Activated CD8-positive, alpha-beta T cell treated with anti-CD3 and anti-CD28 coated beads for 36 hours (primary cell): ENCODE measurements at regions not wholly inside any gene's neighbourhood (a gene's known extent, or its start where the extent isn't known, plus 50 kb on each side); places are given as distances from the start of the nearest gene placed in this dataset.

Experiments
- ATAC-seq: fragments of 200-7000 bp; cut with Tn5 transposase; one replicate; pipeline ENCODE4 v1.10.0; 2021; ENCODE audit warnings: mild to moderate bottlenecking, moderate library complexity
- CTCF ChIA-PET: fragments of 350-600 bp; sonication (Branson Sonifier 250); formaldehyde crosslinking; loops from one replicate; lab custom pipeline; 2021; ENCODE audit warnings: antibody characterized with exemption; lab: Charles Lee
- POLR2A ChIA-PET: fragments of 350-600 bp; sonication (Branson Sonifier 250); formaldehyde crosslinking; loops from one replicate; lab custom pipeline; 2021; ENCODE audit warnings: antibody characterized with exemption; lab: Charles Lee
- DNase-seq: peaks from one replicate; pipeline ENCODE4 v3.0.0-alpha.2; 2020
- H3K27ac Mint-ChIP-seq: one replicate; pipeline ENCODE4 v1.8.0; 2021; ENCODE audit warnings: mild to moderate bottlenecking, mixed read lengths
- H3K27me3 Mint-ChIP-seq: one replicate; pipeline ENCODE4 v1.8.0; 2021; ENCODE audit warnings: mixed read lengths
- H3K36me3 Mint-ChIP-seq: one replicate; pipeline ENCODE4 v1.8.0; 2021; ENCODE audit warnings: low read depth, mixed read lengths
- H3K4me1 Mint-ChIP-seq: one replicate; pipeline ENCODE4 v1.8.0; 2021; ENCODE audit warnings: low read depth, mixed read lengths
- H3K4me3 Mint-ChIP-seq: one replicate; pipeline ENCODE4 v1.8.0; 2021; ENCODE audit warnings: mild to moderate bottlenecking, moderate library complexity, mixed read lengths
- H3K9me3 Mint-ChIP-seq: one replicate; pipeline ENCODE4 v1.8.0; 2021; ENCODE audit warnings: mixed read lengths
- intact Hi-C: fragments of 100-400 bp; cut with micrococcal nuclease; formaldehyde crosslinking; loops from one replicate; pipeline ENCODE4 v1.10.0; 2022
- TF ChIP-seq, protein P1 (sequence below): fragments of 200-600 bp; IDR thresholded peaks from one replicate; pipeline ENCODE4 v1.8.0; 2022; ENCODE audit warnings: antibody characterized with exemption, mild to moderate bottlenecking

DNA sequence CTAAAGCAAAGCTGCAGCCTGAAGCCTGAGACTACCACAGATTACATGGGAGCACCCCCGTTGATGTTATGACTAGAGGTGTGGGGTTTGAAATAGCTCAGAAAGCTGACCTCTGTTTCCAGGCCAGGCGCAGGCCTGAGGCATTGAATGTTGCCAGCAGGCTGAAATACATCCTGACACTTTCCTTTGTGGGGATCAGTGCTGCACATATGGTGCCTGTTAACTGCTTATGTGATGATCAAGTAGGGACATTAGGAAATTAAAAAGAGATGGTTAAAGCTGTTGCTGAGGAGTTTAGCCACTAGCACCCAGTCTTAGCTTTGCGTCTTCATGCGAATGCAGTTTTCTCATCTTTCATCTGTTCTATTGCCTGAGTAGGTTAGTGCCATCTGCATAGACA is 83.2 kb downstream of the CCNA1 start:
- Mint-ChIP-seq H3K4me3 (no peak overlapping the region), H3K4me1 (no peaks in the 10 kb centered on the region), H3K36me3 (no peaks in the 10 kb centered on the region), H3K27ac (no peak overlapping the region), H3K9me3 (no peaks in the 10 kb centered on the region), H3K27me3 (no peaks in the 10 kb centered on the region)
- no peak for ATAC-seq
- intact Hi-C loops, result no loop called here
- ChIA-PET CTCF (no interaction called here), POLR2A (no interaction called here)
- TF ChIP-seq, protein P1, sequence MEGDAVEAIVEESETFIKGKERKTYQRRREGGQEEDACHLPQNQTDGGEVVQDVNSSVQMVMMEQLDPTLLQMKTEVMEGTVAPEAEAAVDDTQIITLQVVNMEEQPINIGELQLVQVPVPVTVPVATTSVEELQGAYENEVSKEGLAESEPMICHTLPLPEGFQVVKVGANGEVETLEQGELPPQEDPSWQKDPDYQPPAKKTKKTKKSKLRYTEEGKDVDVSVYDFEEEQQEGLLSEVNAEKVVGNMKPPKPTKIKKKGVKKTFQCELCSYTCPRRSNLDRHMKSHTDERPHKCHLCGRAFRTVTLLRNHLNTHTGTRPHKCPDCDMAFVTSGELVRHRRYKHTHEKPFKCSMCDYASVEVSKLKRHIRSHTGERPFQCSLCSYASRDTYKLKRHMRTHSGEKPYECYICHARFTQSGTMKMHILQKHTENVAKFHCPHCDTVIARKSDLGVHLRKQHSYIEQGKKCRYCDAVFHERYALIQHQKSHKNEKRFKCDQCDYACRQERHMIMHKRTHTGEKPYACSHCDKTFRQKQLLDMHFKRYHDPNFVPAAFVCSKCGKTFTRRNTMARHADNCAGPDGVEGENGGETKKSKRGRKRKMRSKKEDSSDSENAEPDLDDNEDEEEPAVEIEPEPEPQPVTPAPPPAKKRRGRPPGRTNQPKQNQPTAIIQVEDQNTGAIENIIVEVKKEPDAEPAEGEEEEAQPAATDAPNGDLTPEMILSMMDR, result no peak
- DNase-seq, result no peak

DNA sequence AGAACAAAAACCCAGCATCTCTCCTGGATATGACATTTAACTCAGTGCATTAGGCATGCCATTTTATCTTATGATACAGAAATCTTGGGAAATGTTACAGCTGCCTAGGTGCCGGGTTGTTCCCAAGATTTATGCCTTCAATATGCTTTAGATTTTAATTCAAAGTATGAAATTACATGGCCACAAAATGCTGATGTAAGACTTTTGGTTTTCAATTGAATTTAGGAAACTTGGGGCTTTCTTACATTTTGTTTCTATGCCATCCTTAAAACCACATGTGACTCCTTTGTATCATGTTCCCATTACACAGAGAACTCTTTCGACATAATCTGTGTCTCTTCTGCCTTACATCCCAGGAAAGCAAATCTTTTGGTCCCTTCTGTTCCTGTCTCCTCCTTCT is 83.9 kb downstream of the CCNA1 start:
- no peaks in the 10 kb centered on the region for H3K27me3 Mint-ChIP-seq
- ChIA-PET CTCF (no interaction called here), POLR2A (no interaction called here)
- no peaks in the 10 kb centered on the region for H3K9me3 Mint-ChIP-seq
- DNase-seq (no peak), ATAC-seq (no peak)
- no peak overlapping the region for H3K27ac Mint-ChIP-seq
- H3K36me3 Mint-ChIP-seq, result no peaks in the 10 kb centered on the region
- H3K4me1 Mint-ChIP-seq, result no peaks in the 10 kb centered on the region
- no peak overlapping the region for H3K4me3 Mint-ChIP-seq
- TF ChIP-seq, protein P1, result no peak
- intact Hi-C loops, result no loop called here

DNA sequence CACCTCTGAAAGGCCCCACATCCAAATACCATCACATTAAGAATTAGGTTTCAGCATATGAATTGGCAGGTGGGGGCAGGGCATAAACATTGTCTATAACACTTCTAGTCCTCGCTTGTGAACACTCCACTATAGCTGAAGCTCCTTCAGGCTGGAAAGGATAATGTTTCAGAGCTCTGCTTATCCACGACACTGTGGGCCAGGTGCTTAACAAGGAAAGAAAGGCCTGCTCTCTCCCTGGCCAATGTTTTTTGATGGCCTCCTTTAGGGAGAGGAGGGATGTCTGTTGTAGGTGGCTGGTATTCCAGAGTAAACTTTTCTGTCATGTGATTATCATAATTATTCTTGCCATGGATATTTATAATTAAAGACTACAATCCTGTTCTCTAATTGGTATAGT is 86.4 kb downstream of the CCNA1 start:
- Mint-ChIP-seq H3K36me3 (no peaks in the 10 kb centered on the region), H3K9me3 (no peaks in the 10 kb centered on the region), H3K27me3 (no peaks in the 10 kb centered on the region), H3K27ac (no peak overlapping the region), H3K4me1 (no peaks in the 10 kb centered on the region), H3K4me3 (no peak overlapping the region)
- intact Hi-C loops, result no loop called here
- TF ChIP-seq, protein P1, result no peak
- ChIA-PET POLR2A (no interaction called here), CTCF (no interaction called here)
- DNase-seq, result no peak
- no peak for ATAC-seq

DNA sequence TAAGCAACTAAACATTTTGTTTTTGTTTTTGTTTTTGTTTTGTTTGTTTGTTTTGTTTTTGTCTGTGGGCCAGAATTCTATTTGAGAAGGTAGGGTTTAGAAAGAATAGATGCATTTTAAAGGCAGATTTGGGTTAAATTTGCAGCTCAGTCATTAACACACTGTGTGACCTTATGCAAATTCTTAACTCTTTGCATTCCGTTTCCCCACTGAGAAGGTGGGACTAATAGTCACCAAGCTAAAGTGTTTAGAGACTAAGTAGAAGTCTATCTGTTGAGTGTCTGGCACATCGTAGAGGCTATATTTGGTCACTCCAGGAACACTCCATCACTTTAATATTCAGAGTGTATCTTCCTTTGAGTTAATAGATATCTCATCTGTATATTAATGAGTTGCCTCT is 87.1 kb downstream of the CCNA1 start:
- H3K27me3 Mint-ChIP-seq, result no peaks in the 10 kb centered on the region
- intact Hi-C loops, result no loop called here
- no peaks in the 10 kb centered on the region for H3K4me1 Mint-ChIP-seq
- no peak overlapping the region for H3K27ac Mint-ChIP-seq
- no peaks in the 10 kb centered on the region for H3K36me3 Mint-ChIP-seq
- ChIA-PET POLR2A (no interaction called here), CTCF (interaction anchor here (1.3 kb wide), 1 partner anchor 9 kb away, joined by 3 read pairs; no protein-coding TSS in a partner anchor)
- H3K4me3 Mint-ChIP-seq, result no peak overlapping the region
- no peaks in the 10 kb centered on the region for H3K9me3 Mint-ChIP-seq
- TF ChIP-seq, protein P1, result no peak
- ATAC-seq, result no peak
- DNase-seq, result no peak

DNA sequence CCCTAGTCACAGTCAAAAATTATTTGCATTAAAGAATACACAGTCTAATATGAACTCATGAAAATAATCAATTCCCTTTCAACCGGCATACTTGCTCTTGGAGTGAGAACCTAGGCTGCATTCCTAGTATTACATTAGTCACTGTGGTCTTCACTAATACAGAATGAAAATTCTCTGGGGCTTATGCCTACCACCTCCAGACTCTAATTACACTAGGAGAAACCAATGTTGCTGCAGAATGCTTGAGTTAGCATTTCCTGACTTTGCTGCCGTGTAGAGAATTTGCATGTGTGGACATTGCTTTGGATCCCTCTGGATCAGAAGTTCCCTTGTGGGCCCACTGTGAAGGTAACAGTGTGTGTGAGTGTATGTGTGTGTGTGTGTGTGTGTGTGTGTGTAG is 87.8 kb downstream of the CCNA1 start:
- ChIA-PET CTCF (interaction anchor here (1.3 kb wide), 1 partner anchor 9 kb away, joined by 3 read pairs; no protein-coding TSS in a partner anchor), POLR2A (no interaction called here)
- no peak for ATAC-seq
- intact Hi-C loops, result no loop called here
- H3K4me1 Mint-ChIP-seq, result no peaks in the 10 kb centered on the region
- H3K9me3 Mint-ChIP-seq, result no peaks in the 10 kb centered on the region
- no peak overlapping the region for H3K4me3 Mint-ChIP-seq
- no peak for DNase-seq
- H3K36me3 Mint-ChIP-seq, result no peaks in the 10 kb centered on the region
- TF ChIP-seq, protein P1, result no peak
- no peak overlapping the region for H3K27ac Mint-ChIP-seq
- no peaks in the 10 kb centered on the region for H3K27me3 Mint-ChIP-seq
